Endodermal cell (in vitro differentiated cells): ENCODE measurements at regions not wholly inside any gene's neighbourhood (a gene's known extent, or its start where the extent isn't known, plus 50 kb on each side); places are given as distances from the start of the nearest gene placed in this dataset.
"Not testable (repeated sequence)": the region's sequence is repeated elsewhere in the genome, so short reads cannot be mapped to it uniquely, and the experiment has no call there.

Experiments
- DNase-seq: peaks from one replicate; pipeline ENCODE4 v3.0.0-alpha.2; 2017
- H3K27ac ChIP-seq: 2 replicates; pipeline ENCODE4 v1.5.1; 2013; ENCODE audit warnings: mild to moderate bottlenecking, low read depth, low read length, moderate library complexity
- H3K27me3 ChIP-seq: 2 replicates; pipeline ENCODE4 v1.6.1; 2013; ENCODE audit warnings: mild to moderate bottlenecking, low read length, moderate library complexity; ENCODE audit not compliant: insufficient read depth, control insufficient read depth, poor library complexity, severe bottlenecking
- H3K36me3 ChIP-seq: 2 replicates; pipeline ENCODE4 v1.7.0; 2013; ENCODE audit warnings: mild to moderate bottlenecking, low read length, moderate library complexity; ENCODE audit not compliant: control insufficient read depth, insufficient read depth
- H3K4me1 ChIP-seq: one replicate; pipeline ENCODE4 v1.7.0; 2013; ENCODE audit warnings: low read length; ENCODE audit not compliant: control insufficient read depth, insufficient read depth
- H3K4me3 ChIP-seq: 2 replicates; pipeline ENCODE4 v1.5.1; 2013; ENCODE audit warnings: mild to moderate bottlenecking, low read length, moderate library complexity
- H3K9ac ChIP-seq: 2 replicates; pipeline ENCODE4 v1.6.1; 2013; ENCODE audit warnings: mild to moderate bottlenecking, low read length, moderate library complexity; ENCODE audit not compliant: poor library complexity, severe bottlenecking; ENCODE audit errors: extremely low read depth
- H3K9me3 ChIP-seq: 2 replicates; pipeline ENCODE4 v1.6.1; 2013; ENCODE audit warnings: mild to moderate bottlenecking, low read length, moderate library complexity; ENCODE audit not compliant: control insufficient read depth
- H3K27ac Mint-ChIP-seq: 2 replicates; pipeline ENCODE4 v1.8.0; 2020; ENCODE audit warnings: mixed read lengths
- H3K27me3 Mint-ChIP-seq: 2 replicates; pipeline ENCODE4 v1.8.0; 2021; ENCODE audit warnings: mild to moderate bottlenecking, mixed read lengths; ENCODE audit not compliant: insufficient read depth
- H3K36me3 Mint-ChIP-seq: 2 replicates; pipeline ENCODE4 v1.8.0; 2020; ENCODE audit warnings: low read depth, mixed read lengths
- H3K4me1 Mint-ChIP-seq: 2 replicates; pipeline ENCODE4 v1.8.0; 2020; ENCODE audit warnings: mixed read lengths
- H3K4me3 Mint-ChIP-seq: 2 replicates; pipeline ENCODE4 v1.8.0; 2020; ENCODE audit warnings: mild to moderate bottlenecking, moderate library complexity, mixed read lengths
- H3K9me3 Mint-ChIP-seq: 2 replicates; pipeline ENCODE4 v1.8.0; 2020; ENCODE audit warnings: mild to moderate bottlenecking, mixed read lengths
- WGBS, 2 experiments: methylation state at CpG; one replicate each; pipeline versions ENCODE4 v1.1.5 to v1.1.7; 2013; ENCODE audit warnings: missing lambda C conversion rate in 2 of 2, mixed read lengths in 1 of 2; ENCODE audit not compliant: insufficient coverage in 1 of 2, insufficient read length in 1 of 2; 5-methylcytosine and 5-hydroxymethylcytosine counted together
- TF ChIP-seq, protein P1 (sequence below): fragments of 200-600 bp; sonication (generic); conservative IDR thresholded peaks from 2 replicates; pipeline ENCODE4 v1.5.0; 2021; ENCODE audit warnings: antibody characterized with exemption, mild to moderate bottlenecking

DNA sequence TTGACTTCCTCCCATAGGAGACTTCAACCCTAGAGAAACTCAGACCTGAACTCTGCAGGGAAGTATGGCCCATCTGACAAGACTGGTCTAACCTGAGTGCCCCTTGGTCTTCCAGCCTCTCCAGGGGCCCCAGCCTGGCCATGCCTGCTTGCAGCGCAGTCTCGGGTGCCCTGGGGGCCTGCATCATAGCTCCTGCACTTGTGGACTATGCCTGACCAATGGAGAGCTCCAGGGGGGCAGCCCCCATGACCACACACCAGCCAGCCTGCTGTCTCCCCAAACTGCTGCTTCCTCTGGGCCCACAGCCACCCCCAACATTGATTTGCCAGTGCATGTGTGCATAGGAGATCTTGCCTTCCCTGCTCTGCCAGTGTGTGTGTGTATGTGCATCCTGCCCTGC lies 608.6 kb upstream of the MARCKS start:
- H3K9me3 Mint-ChIP-seq = peaks cover 2% of the 10 kb centered on the region
- Histone ChIP-seq H3K9me3 (no peaks in the 10 kb centered on the region), H3K4me1 (no peaks in the 10 kb centered on the region), H3K9ac (no peak overlapping the region), H3K27ac (no peak overlapping the region), H3K4me3 (no peak overlapping the region), H3K36me3 (no peaks in the 10 kb centered on the region), H3K27me3 (no peaks in the 10 kb centered on the region)
- H3K27me3 Mint-ChIP-seq = no peaks in the 10 kb centered on the region
- no peaks in the 10 kb centered on the region for H3K4me1 Mint-ChIP-seq
- H3K27ac Mint-ChIP-seq = no peak overlapping the region
- WGBS, 2 experiments = 96% methylated on average over 2 of the region's 2 CpGs; no CpG with 5 or more reads in 1 of the 2 experiments
- no peaks in the 10 kb centered on the region for H3K36me3 Mint-ChIP-seq
- no peak overlapping the region for H3K4me3 Mint-ChIP-seq
- no peak for DNase-seq
- TF ChIP-seq, protein P1, sequence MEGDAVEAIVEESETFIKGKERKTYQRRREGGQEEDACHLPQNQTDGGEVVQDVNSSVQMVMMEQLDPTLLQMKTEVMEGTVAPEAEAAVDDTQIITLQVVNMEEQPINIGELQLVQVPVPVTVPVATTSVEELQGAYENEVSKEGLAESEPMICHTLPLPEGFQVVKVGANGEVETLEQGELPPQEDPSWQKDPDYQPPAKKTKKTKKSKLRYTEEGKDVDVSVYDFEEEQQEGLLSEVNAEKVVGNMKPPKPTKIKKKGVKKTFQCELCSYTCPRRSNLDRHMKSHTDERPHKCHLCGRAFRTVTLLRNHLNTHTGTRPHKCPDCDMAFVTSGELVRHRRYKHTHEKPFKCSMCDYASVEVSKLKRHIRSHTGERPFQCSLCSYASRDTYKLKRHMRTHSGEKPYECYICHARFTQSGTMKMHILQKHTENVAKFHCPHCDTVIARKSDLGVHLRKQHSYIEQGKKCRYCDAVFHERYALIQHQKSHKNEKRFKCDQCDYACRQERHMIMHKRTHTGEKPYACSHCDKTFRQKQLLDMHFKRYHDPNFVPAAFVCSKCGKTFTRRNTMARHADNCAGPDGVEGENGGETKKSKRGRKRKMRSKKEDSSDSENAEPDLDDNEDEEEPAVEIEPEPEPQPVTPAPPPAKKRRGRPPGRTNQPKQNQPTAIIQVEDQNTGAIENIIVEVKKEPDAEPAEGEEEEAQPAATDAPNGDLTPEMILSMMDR = no peak

DNA sequence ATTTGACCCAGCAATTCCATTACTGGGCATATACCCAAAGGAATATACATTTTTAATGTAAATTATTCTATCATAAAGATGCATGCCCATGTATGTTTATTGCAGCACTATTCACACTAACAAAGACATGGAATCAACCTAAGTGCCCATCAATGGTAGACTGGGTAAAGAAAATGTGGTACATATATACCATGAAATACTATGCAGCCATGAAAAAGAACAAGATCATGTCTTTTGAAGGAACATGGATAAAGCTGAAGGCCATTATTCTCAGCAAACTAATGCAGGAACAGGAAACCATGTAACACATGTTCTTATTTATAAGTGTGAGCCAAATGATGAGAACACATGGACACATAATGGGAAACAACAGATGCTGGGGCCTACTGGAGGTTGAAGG lies 603.0 kb upstream of the MARCKS start:
- H3K36me3 Mint-ChIP-seq, H3K27me3 Mint-ChIP-seq, H3K27me3 ChIP-seq, H3K4me3 Mint-ChIP-seq, H3K9me3 Mint-ChIP-seq, H3K4me1 Mint-ChIP-seq, H3K9ac ChIP-seq, H3K27ac Mint-ChIP-seq, H3K4me3 ChIP-seq, DNase-seq, H3K9me3 ChIP-seq, H3K4me1 ChIP-seq, H3K27ac ChIP-seq, H3K36me3 ChIP-seq: not testable (repeated sequence)

DNA sequence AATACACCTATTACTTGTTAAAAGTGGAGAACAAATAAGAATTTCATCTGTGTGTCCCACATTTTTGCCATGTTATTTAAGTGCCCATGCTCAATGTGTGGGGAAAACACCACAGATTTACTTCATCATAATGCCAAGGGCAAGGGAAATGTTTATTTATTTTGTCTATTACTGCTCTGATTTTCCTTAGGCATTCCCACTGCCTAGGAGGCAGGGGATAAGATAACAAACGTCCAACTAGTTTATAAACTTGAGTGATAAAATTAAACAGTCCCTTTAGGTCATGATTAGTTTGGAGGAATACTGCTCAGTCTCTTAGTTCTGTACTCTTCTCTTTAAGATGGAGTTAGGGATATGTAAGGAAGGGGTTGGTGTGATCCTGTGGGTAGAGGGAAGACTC lies 598.4 kb upstream of the MARCKS start:
- Mint-ChIP-seq H3K27ac (no peak overlapping the region), H3K36me3 (no peaks in the 10 kb centered on the region), H3K27me3 (no peaks in the 10 kb centered on the region), H3K4me1 (no peaks in the 10 kb centered on the region), H3K9me3 (peaks cover 14% of the 10 kb centered on the region), H3K4me3 (no peak overlapping the region)
- Histone ChIP-seq H3K4me1 (no peaks in the 10 kb centered on the region), H3K4me3 (no peak overlapping the region), H3K9ac (no peak overlapping the region), H3K27ac (no peak overlapping the region), H3K36me3 (no peaks in the 10 kb centered on the region), H3K9me3 (peaks cover 16% of the 10 kb centered on the region), H3K27me3 (no peaks in the 10 kb centered on the region)
- DNase-seq = no peak
- TF ChIP-seq, protein P1 = no peak
- 100% methylated on average over 1 of the region's 1 CpG; no CpG with 5 or more reads in 1 of the 2 experiments for WGBS, 2 experiments

DNA sequence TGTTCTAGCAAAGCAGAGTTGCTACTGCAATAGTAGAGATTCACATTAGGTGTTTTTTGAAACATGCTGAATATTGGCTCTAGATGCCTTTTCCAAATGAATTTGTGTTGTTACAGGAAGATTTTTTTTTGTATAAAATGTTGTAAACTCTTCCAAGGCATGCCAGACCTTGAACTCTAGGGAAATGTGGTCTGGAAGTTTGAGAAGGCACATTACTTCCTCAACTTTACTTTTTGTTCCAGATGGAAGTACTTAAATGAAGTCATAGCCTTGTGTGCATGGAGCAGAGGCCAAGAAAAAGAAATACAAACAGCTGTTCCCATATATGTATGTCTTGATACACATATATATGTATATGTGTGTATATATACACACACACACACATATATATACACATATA lies 585.7 kb upstream of the MARCKS start:
- Histone ChIP-seq H3K9ac (no peak overlapping the region), H3K27me3 (no peaks in the 10 kb centered on the region), H3K9me3 (peaks cover 39% of the 10 kb centered on the region), H3K4me1 (no peaks in the 10 kb centered on the region), H3K27ac (no peak overlapping the region), H3K36me3 (no peaks in the 10 kb centered on the region), H3K4me3 (no peak overlapping the region)
- Mint-ChIP-seq H3K4me3 (no peak overlapping the region), H3K27me3 (no peaks in the 10 kb centered on the region), H3K36me3 (peaks cover 3% of the 10 kb centered on the region), H3K9me3 (peaks cover 46% of the 10 kb centered on the region), H3K4me1 (no peaks in the 10 kb centered on the region), H3K27ac (no peak overlapping the region)
- TF ChIP-seq, protein P1 = no peak
- no peak for DNase-seq
